Endometrium (tissue), 2 donors: ENCODE measurements at regions not wholly inside any gene's neighbourhood (a gene's known extent, or its start where the extent isn't known, plus 50 kb on each side); places are given as distances from the start of the nearest gene placed in this dataset.
A peak's percentile ranks its signal among the peaks of the same experiment; 100 is the strongest.

Source experiments
- FAIRE-seq: peaks from 2 replicates; lab custom pipeline; 2012; peaks lifted over from hg19 to GRCh38; lab: Jason Lieb, UNC
- donor health status: control.
- donor health status: control.

GRCh38 chr5:89128092-89128491 is 245.1 kb upstream of the MEF2C start:
- no peak for FAIRE-seq

GRCh38 chr5:89127191-89127590 is 244.2 kb upstream of the MEF2C start:
- no peak for FAIRE-seq

- FAIRE-seq, result no peak
These were observed 242.4 kb upstream of the MEF2C start for GRCh38 chr5:89125372-89125771.

GRCh38 chr5:89123581-89123980 is 240.6 kb upstream of the MEF2C start:
- FAIRE-seq, result no peak

- no peak for FAIRE-seq
These were observed 237.7 kb upstream of the MEF2C start for GRCh38 chr5:89120719-89121118.

- FAIRE-seq, result no peak
These were observed 234.2 kb upstream of the MEF2C start for GRCh38 chr5:89117124-89117644.

GRCh38 chr5:89110916-89111646 is 228.1 kb upstream of the MEF2C start:
- FAIRE-seq, result no peak

- FAIRE-seq, result no peak
These were observed 223.5 kb upstream of the MEF2C start for GRCh38 chr5:89106480-89106879.

GRCh38 chr5:89105836-89106235 is 222.9 kb upstream of the MEF2C start:
- FAIRE-seq, result no peak

- no peak for FAIRE-seq
These were observed 222.2 kb upstream of the MEF2C start for GRCh38 chr5:89105171-89105695.

- FAIRE-seq, result no peak
These were observed 215.3 kb upstream of the MEF2C start for GRCh38 chr5:89098199-89098756.

- FAIRE-seq, result no peak
These were observed 214.1 kb upstream of the MEF2C start for GRCh38 chr5:89097103-89097502.

- no peak for FAIRE-seq
These were observed 212.4 kb upstream of the MEF2C start for GRCh38 chr5:89095341-89095740.

GRCh38 chr5:89090037-89090436 is 207.1 kb upstream of the MEF2C start:
- no peak for FAIRE-seq

GRCh38 chr5:89087551-89088318 is 204.8 kb upstream of the MEF2C start:
- no peak for FAIRE-seq

GRCh38 chr5:89087128-89087527 is 204.1 kb upstream of the MEF2C start:
- FAIRE-seq, result no peak

GRCh38 chr5:89086390-89087086 is 203.6 kb upstream of the MEF2C start:
- no peak for FAIRE-seq

- FAIRE-seq, result peak; percentile 89
These were observed 200.8 kb upstream of the MEF2C start for GRCh38 chr5:89083791-89084190.

GRCh38 chr5:89081360-89081759 is 198.4 kb upstream of the MEF2C start:
- FAIRE-seq, result no peak

GRCh38 chr5:89080467-89081116 is 197.6 kb upstream of the MEF2C start:
- no peak for FAIRE-seq

GRCh38 chr5:89072842-89073672 is 190.1 kb upstream of the MEF2C start:
- no peak for FAIRE-seq
